ENCODE measurements at regions not wholly inside any gene's neighbourhood (a gene's known extent, or its start where the extent isn't known, plus 50 kb on each side); places are given as distances from the start of the nearest gene placed in this dataset.

GRCh38 chr10:6361869-6362268 is 159.1 kb downstream of the PFKFB3 start:
- Histone ChIP-seq H4K20me1 (ENCODE audit: insufficient read depth, low read length) (no peaks in the 10 kb centered on the region), H3K9me3 (ENCODE audit: low read length) (peaks cover 32% of the 10 kb centered on the region; the same call in 1 of the 2 replicates), H3K4me1 (ENCODE audit: insufficient read depth, low read length, poor library complexity, severe bottlenecking) (no peaks in the 10 kb centered on the region), H3K4me3 (ENCODE audit: low read depth, low read length, poor library complexity, severe bottlenecking) (no peak overlapping the region), H3K27ac (ENCODE audit: low read depth, low read length, poor library complexity, severe bottlenecking) (no peak overlapping the region), H3K79me2 (ENCODE audit: insufficient read depth, low read depth, low read length) (no peaks in the 10 kb centered on the region), H3K36me3 (ENCODE audit: insufficient read depth, low read length) (peaks cover 3% of the 10 kb centered on the region; the same call in 1 of the 2 replicates), H3K4me2 (ENCODE audit: low read length) (no peak overlapping the region), H2AFZ (ENCODE audit: low read length) (no peak overlapping the region), H3K9me2 (ENCODE audit: insufficient read depth, low read length) (no peaks in the 10 kb centered on the region)
- no peak for DNase-seq (ENCODE audit: low spot score)
- TF ChIP-seq, protein P1, sequence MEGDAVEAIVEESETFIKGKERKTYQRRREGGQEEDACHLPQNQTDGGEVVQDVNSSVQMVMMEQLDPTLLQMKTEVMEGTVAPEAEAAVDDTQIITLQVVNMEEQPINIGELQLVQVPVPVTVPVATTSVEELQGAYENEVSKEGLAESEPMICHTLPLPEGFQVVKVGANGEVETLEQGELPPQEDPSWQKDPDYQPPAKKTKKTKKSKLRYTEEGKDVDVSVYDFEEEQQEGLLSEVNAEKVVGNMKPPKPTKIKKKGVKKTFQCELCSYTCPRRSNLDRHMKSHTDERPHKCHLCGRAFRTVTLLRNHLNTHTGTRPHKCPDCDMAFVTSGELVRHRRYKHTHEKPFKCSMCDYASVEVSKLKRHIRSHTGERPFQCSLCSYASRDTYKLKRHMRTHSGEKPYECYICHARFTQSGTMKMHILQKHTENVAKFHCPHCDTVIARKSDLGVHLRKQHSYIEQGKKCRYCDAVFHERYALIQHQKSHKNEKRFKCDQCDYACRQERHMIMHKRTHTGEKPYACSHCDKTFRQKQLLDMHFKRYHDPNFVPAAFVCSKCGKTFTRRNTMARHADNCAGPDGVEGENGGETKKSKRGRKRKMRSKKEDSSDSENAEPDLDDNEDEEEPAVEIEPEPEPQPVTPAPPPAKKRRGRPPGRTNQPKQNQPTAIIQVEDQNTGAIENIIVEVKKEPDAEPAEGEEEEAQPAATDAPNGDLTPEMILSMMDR (conservative IDR thresholded peaks at IDR 0.05; ENCODE audit: low read length), result no peak
- TF ChIP-seq EZH2phosphoT487 (IDR thresholded peaks at IDR 0.05; ENCODE audit: borderline replicate concordance, low read depth, low read length), result no peak
- ChIA-PET POLR2A (interaction anchor here (0.5 to 2.3 kb wide), 2 partner anchors 13 to 62 kb away, joined by 4 to 13 read pairs; no protein-coding TSS in a partner anchor), CTCF (ENCODE audit: unreplicated experiment) (no interaction called here)
- intact Hi-C loops (cut with micrococcal nuclease; ENCODE audit: unreplicated experiment), result no loop called here
- BruUV-seq (replicated peaks), result no TSS peak

GRCh38 chr10:6362879-6363278 is 160.1 kb downstream of the PFKFB3 start:
- ChIA-PET POLR2A (interaction anchor here (1.1 to 2.5 kb wide), 2 partner anchors 13 to 43 kb away, joined by 4 to 9 read pairs; no protein-coding TSS in a partner anchor), CTCF (ENCODE audit: unreplicated experiment) (no interaction called here)
- no TSS peak for BruUV-seq (replicated peaks)

GRCh38 chr10:6363511-6363910 is 160.8 kb downstream of the PFKFB3 start:
- no peaks in the 10 kb centered on the region for H3K9me2 ChIP-seq (ENCODE audit: insufficient read depth, low read length)
- no peak overlapping the region for H2AFZ ChIP-seq (ENCODE audit: low read length)
- no peak for DNase-seq (ENCODE audit: low spot score)
- H3K9me3 ChIP-seq (ENCODE audit: low read length), result peaks cover 24% of the 10 kb centered on the region; the same call in 1 of the 2 replicates
- H3K4me3 ChIP-seq (ENCODE audit: low read depth, low read length, poor library complexity, severe bottlenecking), result no peak overlapping the region
- intact Hi-C loops (cut with micrococcal nuclease; ENCODE audit: unreplicated experiment), result no loop called here
- H3K4me2 ChIP-seq (ENCODE audit: low read length), result no peak overlapping the region
- H3K36me3 ChIP-seq (ENCODE audit: insufficient read depth, low read length), result no peaks in the 10 kb centered on the region; the same call in 1 of the 2 replicates
- no peak overlapping the region for H3K27ac ChIP-seq (ENCODE audit: low read depth, low read length, poor library complexity, severe bottlenecking)
- no peaks in the 10 kb centered on the region for H3K79me2 ChIP-seq (ENCODE audit: insufficient read depth, low read depth, low read length)
- H3K4me1 ChIP-seq (ENCODE audit: insufficient read depth, low read length, poor library complexity, severe bottlenecking), result no peaks in the 10 kb centered on the region
- TF ChIP-seq EZH2phosphoT487 (IDR thresholded peaks at IDR 0.05; ENCODE audit: borderline replicate concordance, low read depth, low read length), result no peak
- TF ChIP-seq, protein P1 (conservative IDR thresholded peaks at IDR 0.05; ENCODE audit: low read length), result no peak
- no TSS peak for BruUV-seq (replicated peaks)
- no peaks in the 10 kb centered on the region for H4K20me1 ChIP-seq (ENCODE audit: insufficient read depth, low read length)
- POLR2A ChIA-PET, result interaction anchor here (0.7 to 2.5 kb wide), 2 partner anchors 12 to 65 kb away, joined by 3 to 9 read pairs; no protein-coding TSS in a partner anchor
- CTCF ChIA-PET (ENCODE audit: unreplicated experiment), result no interaction called here

More at GRCh38 chr10:6362879-6363278, 160.1 kb downstream of the PFKFB3 start:
- H3K4me3 ChIP-seq (ENCODE audit: low read depth, low read length, poor library complexity, severe bottlenecking), result no peak overlapping the region
- H3K36me3 ChIP-seq (ENCODE audit: insufficient read depth, low read length), result peaks cover 3% of the 10 kb centered on the region; the same call in 1 of the 2 replicates
- H4K20me1 ChIP-seq (ENCODE audit: insufficient read depth, low read length), result no peaks in the 10 kb centered on the region
- H3K9me2 ChIP-seq (ENCODE audit: insufficient read depth, low read length), result no peaks in the 10 kb centered on the region
- no peaks in the 10 kb centered on the region for H3K79me2 ChIP-seq (ENCODE audit: insufficient read depth, low read depth, low read length)
- H3K4me1 ChIP-seq (ENCODE audit: insufficient read depth, low read length, poor library complexity, severe bottlenecking), result no peaks in the 10 kb centered on the region
- H3K27ac ChIP-seq (ENCODE audit: low read depth, low read length, poor library complexity, severe bottlenecking), result no peak overlapping the region
- H3K4me2 ChIP-seq (ENCODE audit: low read length), result no peak overlapping the region
- intact Hi-C loops (cut with micrococcal nuclease; ENCODE audit: unreplicated experiment), result no loop called here
- no peak overlapping the region for H2AFZ ChIP-seq (ENCODE audit: low read length)
- H3K9me3 ChIP-seq (ENCODE audit: low read length), result peaks cover 31% of the 10 kb centered on the region; the same call in 1 of the 2 replicates
- no peak for DNase-seq (ENCODE audit: low spot score)
- TF ChIP-seq, protein P1 (conservative IDR thresholded peaks at IDR 0.05; ENCODE audit: low read length), result no peak
- no peak for TF ChIP-seq EZH2phosphoT487 (IDR thresholded peaks at IDR 0.05; ENCODE audit: borderline replicate concordance, low read depth, low read length)
